Immature natural killer cell (primary cell): ENCODE measurements at regions not wholly inside any gene's neighbourhood (a gene's known extent, or its start where the extent isn't known, plus 50 kb on each side); places are given as distances from the start of the nearest gene placed in this dataset.
A peak's percentile ranks its signal among the peaks of the same experiment; 100 is the strongest.
"Not testable (repeated sequence)": the region's sequence is repeated elsewhere in the genome, so short reads cannot be mapped to it uniquely, and the experiment has no call there.

Experiments
- DNase-seq, 3 donors: peaks; one replicate each; pipeline ENCODE4 v3.0.0; 2022; ENCODE audit warnings: mixed read lengths in 1 of 3
- H3K27ac Mint-ChIP-seq, 6 donors: one replicate each; pipeline ENCODE4 v1.8.0; 2020; ENCODE audit warnings: mixed read lengths in 6 of 6, mild to moderate bottlenecking in 5 of 6, inconsistent platforms in 4 of 6, moderate library complexity in 3 of 6
- H3K27me3 Mint-ChIP-seq, 3 donors: one replicate each; pipeline ENCODE4 v1.8.0; 2020 to 2021; ENCODE audit warnings: low read depth in 3 of 3, mild to moderate bottlenecking in 3 of 3, mixed read lengths in 3 of 3, moderate library complexity in 3 of 3, inconsistent platforms in 1 of 3
- H3K36me3 Mint-ChIP-seq, 3 donors: one replicate each; pipeline ENCODE4 v1.8.0; 2020; ENCODE audit warnings: mixed read lengths in 3 of 3, inconsistent platforms in 2 of 3, mild to moderate bottlenecking in 2 of 3
- H3K4me1 Mint-ChIP-seq, 2 donors: one replicate each; pipeline ENCODE4 v1.8.0; 2020; ENCODE audit warnings: inconsistent platforms in 2 of 2, mild to moderate bottlenecking in 2 of 2, mixed read lengths in 2 of 2, moderate library complexity in 1 of 2
- H3K4me3 Mint-ChIP-seq, 5 donors: one replicate each; pipeline ENCODE4 v1.8.0; 2020; ENCODE audit warnings: mild to moderate bottlenecking in 5 of 5, mixed read lengths in 5 of 5, inconsistent platforms in 3 of 5, moderate library complexity in 3 of 5
- H3K9me3 Mint-ChIP-seq, 6 donors: one replicate each; pipeline ENCODE4 v1.8.0; 2020; ENCODE audit warnings: mild to moderate bottlenecking in 6 of 6, mixed read lengths in 6 of 6, inconsistent platforms in 4 of 6, moderate library complexity in 3 of 6

GRCh38 chr15:70240820-70241430 is 143.2 kb upstream of the TLE3 start:
- Mint-ChIP-seq H3K27me3 (peaks cover 2 to 6% (median 3%) of the 10 kb centered on the region in 3 donors), H3K4me3 (no peak overlapping the region)

GRCh38 chr15:70240082-70240481 is 142.4 kb upstream of the TLE3 start:
- Mint-ChIP-seq H3K27me3 (peaks cover 2 to 6% (median 3%) of the 10 kb centered on the region in 3 donors), H3K4me1 (peaks cover 22 to 44% of the 10 kb centered on the region in 2 donors), H3K36me3 (no peaks in the 10 kb centered on the region), H3K9me3 (peaks cover 0 to 3% (median 0%) of the 10 kb centered on the region in 6 donors), H3K27ac (no peak overlapping the region), H3K4me3 (no peak overlapping the region)
- DNase-seq = no peak

More at GRCh38 chr15:70240820-70241430, 143.2 kb upstream of the TLE3 start:
- no peak for DNase-seq
- H3K9me3 Mint-ChIP-seq = peaks cover 0 to 3% (median 0%) of the 10 kb centered on the region in 6 donors
- no peak overlapping the region for H3K27ac Mint-ChIP-seq
- H3K4me1 Mint-ChIP-seq = peaks cover 22 to 42% of the 10 kb centered on the region in 2 donors
- no peaks in the 10 kb centered on the region for H3K36me3 Mint-ChIP-seq

- no peaks in the 10 kb centered on the region for H3K36me3 Mint-ChIP-seq
- H3K4me3 Mint-ChIP-seq = no peak overlapping the region
- H3K27ac Mint-ChIP-seq = no peak overlapping the region
- peaks cover 0 to 3% (median 0%) of the 10 kb centered on the region in 6 donors for H3K9me3 Mint-ChIP-seq
- H3K27me3 Mint-ChIP-seq = peaks cover 2 to 12% (median 6%) of the 10 kb centered on the region in 3 donors
- H3K4me1 Mint-ChIP-seq = peaks cover 26 to 54% of the 10 kb centered on the region in 2 donors
- no peak for DNase-seq
Measured at GRCh38 chr15:70238917-70239316, 141.2 kb upstream of the TLE3 start.

GRCh38 chr15:70237626-70238025 is 139.9 kb upstream of the TLE3 start:
- H3K27ac Mint-ChIP-seq = no peak overlapping the region
- H3K27me3 Mint-ChIP-seq = peaks cover 5 to 12% (median 12%) of the 10 kb centered on the region in 3 donors
- H3K4me3 Mint-ChIP-seq = peak overlapping the region in 1 of 5 donors; percentile 7
- peaks cover 0 to 6% (median under 1%) of the 10 kb centered on the region in 6 donors for H3K9me3 Mint-ChIP-seq
- DNase-seq = no peak
- H3K4me1 Mint-ChIP-seq = peaks cover 23 to 45% of the 10 kb centered on the region in 2 donors
- H3K36me3 Mint-ChIP-seq = peaks cover 0 to 4% (median under 1%) of the 10 kb centered on the region in 3 donors

GRCh38 chr15:70236341-70237086 is 138.8 kb upstream of the TLE3 start:
- Mint-ChIP-seq H3K9me3 (peaks cover 7 to 17% (median 11%) of the 10 kb centered on the region in 6 donors), H3K4me3 (peak overlapping the region in 1 of 5 donors; percentile 49), H3K27me3 (peaks cover 8 to 17% (median 14%) of the 10 kb centered on the region in 3 donors), H3K27ac (peak overlapping the region in 1 of 6 donors; percentile 54), H3K36me3 (peaks cover 5 to 10% (median 9%) of the 10 kb centered on the region in 3 donors), H3K4me1 (peaks cover 23 to 41% of the 10 kb centered on the region in 2 donors)
- peak; percentile 20 to 25 (median 23) for DNase-seq

- peaks cover 8 to 16% (median 13%) of the 10 kb centered on the region in 3 donors for H3K27me3 Mint-ChIP-seq
- H3K36me3 Mint-ChIP-seq = peaks cover 6 to 10% (median 9%) of the 10 kb centered on the region in 3 donors
- no peak overlapping the region for H3K27ac Mint-ChIP-seq
- H3K4me1 Mint-ChIP-seq = peaks cover 23 to 41% of the 10 kb centered on the region in 2 donors
- no peak for DNase-seq
- peaks cover 9 to 23% (median 13%) of the 10 kb centered on the region in 6 donors for H3K9me3 Mint-ChIP-seq
- H3K4me3 Mint-ChIP-seq = peak overlapping the region in 1 of 5 donors; percentile 30
Measured at GRCh38 chr15:70235347-70235746, 137.6 kb upstream of the TLE3 start.

- H3K4me1 Mint-ChIP-seq = peaks cover 23 to 41% of the 10 kb centered on the region in 2 donors
- peak in 2 of 3 donors; percentile 10 to 31 for DNase-seq
- no peak overlapping the region for H3K4me3 Mint-ChIP-seq
- peaks cover 10 to 33% (median 19%) of the 10 kb centered on the region in 6 donors for H3K9me3 Mint-ChIP-seq
- peaks cover 14 to 16% (median 15%) of the 10 kb centered on the region in 3 donors for H3K27me3 Mint-ChIP-seq
- no peak overlapping the region for H3K27ac Mint-ChIP-seq
- peaks cover 10 to 18% (median 16%) of the 10 kb centered on the region in 3 donors for H3K36me3 Mint-ChIP-seq
Measured at GRCh38 chr15:70234256-70234905, 136.7 kb upstream of the TLE3 start.

GRCh38 chr15:70231484-70231883 is 133.8 kb upstream of the TLE3 start:
- Mint-ChIP-seq H3K9me3 (peaks cover 10 to 33% (median 20%) of the 10 kb centered on the region in 6 donors), H3K4me1 (peaks cover 13 to 25% of the 10 kb centered on the region in 2 donors), H3K27me3 (peaks cover 15 to 22% (median 16%) of the 10 kb centered on the region in 3 donors), H3K27ac (no peak overlapping the region), H3K36me3 (peaks cover 11 to 19% (median 18%) of the 10 kb centered on the region in 3 donors), H3K4me3 (no peak overlapping the region)
- no peak for DNase-seq

- not testable (repeated sequence) for DNase-seq, H3K4me3 Mint-ChIP-seq, H3K27ac Mint-ChIP-seq, H3K4me1 Mint-ChIP-seq
- Mint-ChIP-seq H3K9me3 (peaks cover 10 to 31% (median 18%) of the 10 kb centered on the region in 6 donors), H3K27me3 (peaks cover 12 to 18% (median 14%) of the 10 kb centered on the region in 3 donors), H3K36me3 (peaks cover 11 to 18% (median 16%) of the 10 kb centered on the region in 3 donors)
Measured at GRCh38 chr15:70227918-70228317, 130.2 kb upstream of the TLE3 start.

GRCh38 chr15:70227147-70227546 is 129.4 kb upstream of the TLE3 start:
- DNase-seq = no peak
- H3K4me3 Mint-ChIP-seq = no peak overlapping the region
- H3K27ac Mint-ChIP-seq = no peak overlapping the region
- peaks cover 10 to 16% (median 13%) of the 10 kb centered on the region in 3 donors for H3K27me3 Mint-ChIP-seq
- peaks cover 10 to 23% (median 14%) of the 10 kb centered on the region in 6 donors for H3K9me3 Mint-ChIP-seq
- peaks cover 7 to 11% of the 10 kb centered on the region in 2 donors for H3K4me1 Mint-ChIP-seq
- peaks cover 11 to 15% (median 15%) of the 10 kb centered on the region in 3 donors for H3K36me3 Mint-ChIP-seq

- Mint-ChIP-seq H3K4me1 (peaks cover 7 to 11% of the 10 kb centered on the region in 2 donors), H3K36me3 (peaks cover 5 to 10% (median 8%) of the 10 kb centered on the region in 3 donors), H3K4me3 (no peak overlapping the region), H3K9me3 (peaks cover 3 to 16% (median 8%) of the 10 kb centered on the region in 6 donors), H3K27ac (no peak overlapping the region), H3K27me3 (peaks cover 8 to 15% (median 10%) of the 10 kb centered on the region in 3 donors)
- DNase-seq = no peak
Measured at GRCh38 chr15:70226337-70226980, 128.7 kb upstream of the TLE3 start.

- Mint-ChIP-seq H3K4me3 (no peak overlapping the region), H3K4me1 (peaks cover 7 to 11% of the 10 kb centered on the region in 2 donors), H3K27ac (no peak overlapping the region), H3K36me3 (peaks cover 5 to 10% (median 8%) of the 10 kb centered on the region in 3 donors), H3K9me3 (peaks cover 1 to 11% (median 6%) of the 10 kb centered on the region in 6 donors), H3K27me3 (peaks cover 8 to 16% (median 9%) of the 10 kb centered on the region in 3 donors)
- no peak for DNase-seq
Measured at GRCh38 chr15:70225416-70225815, 127.7 kb upstream of the TLE3 start.

- peaks cover 2 to 11% (median 4%) of the 10 kb centered on the region in 3 donors for H3K27me3 Mint-ChIP-seq
- no peak overlapping the region for H3K4me3 Mint-ChIP-seq
- no peak overlapping the region for H3K27ac Mint-ChIP-seq
- H3K36me3 Mint-ChIP-seq = no peaks in the 10 kb centered on the region
- peaks cover 7 to 11% of the 10 kb centered on the region in 2 donors for H3K4me1 Mint-ChIP-seq
- H3K9me3 Mint-ChIP-seq = peaks cover 0 to 2% (median 0%) of the 10 kb centered on the region in 6 donors
- no peak for DNase-seq
Measured at GRCh38 chr15:70222606-70223005, 124.9 kb upstream of the TLE3 start.
